Stimulated activated CD8-positive, alpha-beta memory T cell treated with anti-CD3 and anti-CD28 coated beads, Interleukin-12 subunit alpha, Interleukin-12 subunit beta, amount 100 ng/mL, for 4 hours (primary cell): ENCODE measurements at regions not wholly inside any gene's neighbourhood (a gene's known extent, or its start where the extent isn't known, plus 50 kb on each side); places are given as distances from the start of the nearest gene placed in this dataset.

ENCODE experiments used
- DNase-seq: peaks from one replicate; pipeline ENCODE4 v3.0.0-alpha.2; 2020; ENCODE audit warnings: low read depth

DNA sequence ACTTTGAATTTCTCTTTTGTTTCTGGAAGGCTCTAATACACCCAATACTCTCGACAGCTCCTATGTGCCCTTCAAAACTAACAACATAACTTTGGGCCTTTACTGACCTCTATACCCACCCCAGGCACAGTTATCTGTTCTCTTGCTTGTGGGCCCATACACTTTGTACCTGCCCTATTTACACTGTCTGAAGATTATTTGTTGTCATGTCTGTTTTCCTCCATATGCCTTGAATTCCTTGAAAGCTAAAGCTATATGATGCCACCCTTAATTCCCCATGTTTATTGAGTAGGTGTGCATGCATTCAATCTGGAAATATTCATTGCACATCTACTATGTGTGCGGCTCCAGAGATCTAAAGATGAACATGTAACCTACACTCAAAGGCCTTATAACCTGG is 267.6 kb downstream of the PLPP3 start:
- DNase-seq = no peak

DNA sequence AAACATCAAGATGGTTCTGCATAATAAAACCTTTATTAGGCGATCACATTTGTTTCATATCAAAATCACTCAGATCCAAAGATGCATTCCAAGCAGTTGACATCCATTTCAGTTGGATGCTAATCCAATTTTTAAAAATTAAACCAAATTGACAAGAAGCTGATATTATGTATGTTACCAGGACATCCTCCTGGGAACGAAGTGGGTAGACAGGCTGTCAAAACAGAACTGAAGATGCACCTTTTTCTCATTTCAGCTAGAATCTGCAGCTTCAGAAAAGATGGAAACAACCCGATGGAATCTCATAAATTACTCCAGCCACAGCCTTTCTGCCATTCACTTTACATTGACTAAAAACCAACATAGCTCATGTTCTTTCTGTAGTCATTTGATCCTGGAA is 268.4 kb downstream of the PLPP3 start:
- no peak for DNase-seq

DNA sequence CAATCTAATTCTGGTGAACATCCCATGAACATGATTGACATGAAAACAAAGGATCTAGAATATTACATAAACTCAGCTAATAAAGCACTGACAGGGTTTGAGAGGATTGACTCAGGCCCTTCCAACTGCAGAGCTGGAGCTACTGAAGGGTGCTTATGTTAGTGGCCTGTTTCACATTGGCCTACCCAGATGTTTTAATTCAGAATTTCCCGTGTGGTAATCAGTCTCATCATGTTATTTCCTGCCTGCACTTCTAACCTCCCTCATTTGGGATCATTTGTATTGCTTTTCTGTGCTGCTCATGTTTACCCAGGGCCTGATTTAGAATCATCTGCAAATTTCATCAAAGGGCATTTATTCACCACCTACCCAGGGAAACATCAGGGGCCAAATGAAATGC is 270.3 kb downstream of the PLPP3 start:
- no peak for DNase-seq

DNA sequence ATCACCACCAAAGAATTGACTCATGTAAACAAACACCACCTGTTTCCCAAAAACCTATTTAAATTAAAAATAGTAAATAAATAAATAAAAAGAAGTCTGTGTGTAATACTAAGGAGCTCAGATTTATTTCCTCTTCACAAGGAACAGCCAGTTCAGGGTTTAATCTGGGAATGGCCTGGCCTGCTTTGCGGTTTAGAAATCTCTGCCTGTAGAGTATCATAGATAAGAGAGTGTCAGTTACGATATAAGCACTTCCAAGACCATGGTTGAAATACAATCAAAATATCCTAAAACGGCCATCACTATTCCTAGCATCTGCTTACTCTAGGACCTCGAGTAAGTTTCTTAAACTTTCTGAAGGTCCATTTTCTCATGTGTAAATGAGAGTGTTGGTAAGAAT is 274.4 kb downstream of the PLPP3 start:
- no peak for DNase-seq

DNA sequence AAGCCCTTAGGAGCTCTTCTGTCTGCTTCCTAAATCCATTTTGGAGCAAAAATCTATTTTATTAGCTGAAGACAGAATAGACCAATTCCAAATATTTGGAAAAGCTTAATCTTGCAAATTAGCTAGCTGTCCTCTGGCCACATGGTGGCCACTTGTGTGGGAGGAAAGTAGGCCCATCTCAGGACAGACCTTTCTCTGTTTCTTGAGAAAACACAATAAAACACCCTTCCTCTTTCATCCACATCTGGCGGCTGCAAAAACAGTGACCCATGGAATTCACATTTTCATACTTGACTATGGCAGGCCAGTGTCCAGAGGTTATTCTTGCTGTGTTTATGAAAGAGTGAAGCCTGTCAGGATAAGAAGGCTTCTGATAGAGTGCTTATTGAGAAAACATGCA is 275.6 kb downstream of the PLPP3 start:
- no peak for DNase-seq

DNA sequence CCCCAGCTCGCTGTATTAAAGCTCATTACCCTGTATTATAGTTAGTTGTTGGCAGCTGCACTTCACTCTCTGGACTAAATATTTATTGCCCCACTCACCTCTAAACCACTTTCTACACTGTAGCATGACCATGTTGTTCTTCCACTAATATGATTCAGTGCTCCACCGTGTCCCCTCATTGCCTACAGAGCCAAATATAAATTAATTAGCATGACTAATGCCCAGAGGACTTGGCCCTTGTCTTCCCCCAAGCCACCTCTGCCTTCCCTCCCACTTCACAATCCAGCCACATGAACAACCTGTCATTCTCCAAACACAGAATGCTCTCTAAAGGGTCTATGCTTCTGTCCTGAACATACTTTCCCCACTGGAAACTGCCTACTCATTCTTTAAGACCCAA is 276.5 kb downstream of the PLPP3 start:
- no peak for DNase-seq

DNA sequence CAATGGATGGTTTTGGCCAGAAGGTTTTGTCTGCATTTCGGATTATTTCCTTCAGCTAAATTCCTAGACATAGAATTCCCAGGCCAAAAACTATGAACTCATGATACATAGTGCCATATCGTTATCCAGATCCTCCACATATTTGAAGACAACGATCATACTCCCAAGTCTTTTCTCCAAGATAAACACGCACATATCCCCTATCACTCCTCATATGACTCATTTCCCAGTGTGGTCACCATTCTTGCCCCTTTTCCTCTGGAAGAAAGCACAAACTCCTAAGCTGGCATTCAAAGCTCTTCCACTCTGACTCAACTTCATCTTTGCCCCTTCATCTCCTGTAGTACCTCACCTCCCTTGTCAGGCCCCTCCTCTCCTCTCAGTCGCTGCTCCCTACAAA is 277.6 kb downstream of the PLPP3 start:
- no peak for DNase-seq

DNA sequence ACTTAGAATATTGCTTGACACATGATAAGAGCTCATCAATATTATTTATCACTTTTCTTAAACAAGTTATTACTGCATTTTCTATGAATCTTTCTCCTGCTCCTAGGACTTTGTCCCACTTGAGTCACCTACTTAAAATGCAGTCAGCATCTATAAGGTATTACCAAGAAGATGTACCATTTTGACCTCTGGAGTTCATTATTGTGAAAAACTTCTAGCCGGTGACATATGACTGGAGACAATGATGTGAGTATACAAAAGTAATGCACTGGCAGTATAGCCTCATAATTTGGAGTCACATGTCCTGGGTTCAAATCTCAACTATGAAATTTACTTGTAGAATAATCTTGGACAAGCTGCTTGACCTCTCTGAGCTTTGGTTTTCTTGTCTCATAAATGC is 278.5 kb downstream of the PLPP3 start:
- DNase-seq = no peak

DNA sequence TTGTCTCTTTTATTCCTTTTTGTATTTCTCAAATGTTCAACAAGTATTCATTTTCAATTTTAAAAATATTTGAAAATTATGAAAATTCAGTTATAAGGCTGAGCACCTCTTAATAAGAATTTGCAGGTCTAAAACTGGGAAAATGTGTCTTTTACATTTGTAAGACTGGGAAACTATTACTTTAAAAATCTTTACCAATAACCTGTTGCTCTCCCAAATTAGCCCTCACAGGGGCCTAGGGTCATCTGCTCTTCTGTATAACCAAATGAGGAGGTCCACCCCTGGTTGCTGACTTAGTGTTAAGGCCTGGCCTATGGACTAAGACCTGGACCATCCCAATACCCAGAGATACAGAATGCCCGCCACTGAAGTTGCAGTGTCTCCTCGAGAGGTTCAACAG is 280.5 kb downstream of the PLPP3 start:
- no peak for DNase-seq

DNA sequence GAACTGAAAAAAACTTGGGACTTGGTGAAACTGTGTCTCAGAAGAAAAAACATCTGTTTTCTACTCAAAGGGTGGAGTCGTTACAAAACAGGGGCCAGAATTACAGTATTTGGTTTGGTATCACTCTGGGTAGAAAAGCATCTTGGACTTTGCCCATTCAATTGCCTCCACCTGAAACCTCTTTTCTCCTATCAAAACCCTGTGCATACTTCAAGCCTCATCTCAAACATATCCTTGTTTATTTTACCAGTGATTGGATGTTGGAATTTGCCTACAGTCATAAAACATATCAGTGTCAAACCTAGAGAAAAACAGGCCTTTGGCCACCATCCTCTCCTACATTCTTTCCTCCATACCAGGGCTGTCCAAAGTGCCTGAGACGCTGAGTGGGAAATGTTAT is 281.5 kb downstream of the PLPP3 start:
- DNase-seq = no peak

DNA sequence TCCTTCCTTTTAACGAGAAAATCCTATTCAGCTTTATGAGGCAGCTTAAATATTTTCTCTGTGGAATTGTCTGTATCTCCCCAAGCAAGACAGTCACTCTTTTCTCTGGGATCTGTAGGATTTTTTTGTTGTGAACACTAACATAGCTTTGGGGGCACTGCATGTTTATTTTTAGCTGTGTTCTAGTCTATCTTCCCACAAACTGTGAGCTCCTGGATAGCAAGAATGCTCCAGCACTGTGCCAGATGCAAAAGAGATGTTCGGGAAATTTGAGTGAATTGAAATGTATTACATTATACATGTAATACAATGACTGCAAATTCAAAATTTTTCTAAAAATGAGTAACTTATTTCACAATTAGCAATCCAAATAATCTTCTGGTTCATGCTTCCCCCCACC is 282.2 kb downstream of the PLPP3 start:
- no peak for DNase-seq

DNA sequence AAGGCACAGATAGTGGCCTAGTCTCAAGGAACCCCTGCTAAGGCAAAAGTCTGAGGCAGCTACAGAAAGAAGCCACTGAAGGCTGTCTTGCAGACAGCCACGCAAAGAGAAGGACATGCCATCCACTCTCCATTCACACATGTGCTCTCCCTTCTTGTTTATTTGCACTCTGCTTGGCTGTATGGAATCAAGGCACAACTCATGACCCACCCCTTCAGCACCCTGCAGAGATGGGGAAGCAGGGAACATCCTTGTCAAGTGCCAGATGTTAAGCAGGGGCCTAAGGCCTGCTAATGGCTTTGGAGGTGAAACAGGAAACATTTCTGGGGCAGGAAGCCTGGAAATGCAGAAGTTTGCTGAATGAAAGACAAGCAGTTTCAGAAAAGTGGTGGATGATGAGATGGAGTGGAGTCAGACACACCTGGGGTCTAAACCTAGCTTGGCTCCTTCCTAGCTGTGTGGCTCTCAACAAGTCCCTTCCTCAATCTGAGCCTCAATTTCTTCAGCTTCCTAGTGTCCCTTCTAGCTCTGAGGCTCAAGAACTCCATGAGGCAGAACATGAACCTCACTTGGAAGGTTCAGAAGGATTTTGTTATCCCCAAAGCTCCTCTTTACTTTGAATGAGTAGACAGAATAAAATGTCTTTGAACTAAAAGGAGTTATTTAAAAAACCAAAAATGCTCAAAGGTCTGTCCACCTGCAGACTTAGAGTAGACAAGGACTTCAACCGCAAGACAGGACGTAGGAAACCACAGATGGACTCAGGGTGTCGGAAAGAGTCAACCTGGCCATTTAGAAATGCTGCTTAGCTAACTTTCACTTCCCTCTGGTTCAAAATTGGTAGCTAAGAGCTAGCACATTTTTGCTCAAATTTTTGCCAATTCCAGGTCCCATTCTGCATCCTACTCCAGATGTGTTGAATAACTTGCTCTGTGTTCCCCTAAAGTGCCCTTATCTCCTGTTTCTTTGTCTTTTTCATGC is 283.1 kb downstream of the PLPP3 start:
- DNase-seq = no peak

DNA sequence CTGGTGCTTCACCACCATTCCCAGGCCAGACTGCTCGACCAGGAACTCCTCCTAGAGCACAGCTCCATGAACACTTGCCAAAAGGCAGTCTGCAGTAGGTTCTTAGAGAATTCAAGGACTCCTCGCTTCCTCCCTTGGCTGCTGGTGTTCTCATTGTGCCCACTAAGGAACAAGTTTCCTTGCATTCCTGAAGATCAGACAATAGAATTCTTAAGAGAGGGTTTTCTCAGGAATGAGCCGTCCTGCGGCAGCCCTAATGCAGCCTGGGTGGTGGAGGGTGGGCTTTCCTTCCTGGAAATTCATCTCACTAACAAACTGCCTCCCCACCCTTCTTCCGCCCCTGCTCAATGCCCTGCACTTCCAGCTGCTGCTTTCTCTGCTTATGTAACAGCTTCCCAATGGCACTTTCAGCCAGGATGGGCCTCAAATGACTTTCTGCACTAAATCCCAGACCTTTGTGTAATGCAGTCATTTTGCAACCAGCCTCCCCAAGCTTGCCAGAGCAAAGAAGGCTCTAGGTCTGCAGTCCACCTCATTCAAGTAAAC is 287.9 kb downstream of the PLPP3 start:
- DNase-seq = no peak

DNA sequence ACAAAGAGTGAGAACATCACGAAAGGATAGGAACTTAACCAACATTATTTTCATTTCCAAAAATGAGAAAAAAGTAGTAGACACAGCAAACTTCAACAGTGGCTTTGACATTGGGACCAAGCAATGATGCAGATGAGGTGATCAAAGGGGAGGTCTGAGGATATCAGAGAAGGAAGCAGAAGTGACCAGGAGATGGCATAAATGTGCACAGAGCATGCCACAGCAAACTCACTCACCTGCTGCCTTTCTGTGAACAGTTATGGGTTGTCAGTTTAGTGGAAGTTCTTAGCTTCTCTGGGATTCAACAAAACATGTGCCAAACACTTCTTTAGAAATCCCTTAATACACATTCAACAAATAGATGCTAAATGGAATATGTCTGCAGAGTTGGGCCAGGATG is 290.1 kb downstream of the PLPP3 start:
- DNase-seq = no peak

DNA sequence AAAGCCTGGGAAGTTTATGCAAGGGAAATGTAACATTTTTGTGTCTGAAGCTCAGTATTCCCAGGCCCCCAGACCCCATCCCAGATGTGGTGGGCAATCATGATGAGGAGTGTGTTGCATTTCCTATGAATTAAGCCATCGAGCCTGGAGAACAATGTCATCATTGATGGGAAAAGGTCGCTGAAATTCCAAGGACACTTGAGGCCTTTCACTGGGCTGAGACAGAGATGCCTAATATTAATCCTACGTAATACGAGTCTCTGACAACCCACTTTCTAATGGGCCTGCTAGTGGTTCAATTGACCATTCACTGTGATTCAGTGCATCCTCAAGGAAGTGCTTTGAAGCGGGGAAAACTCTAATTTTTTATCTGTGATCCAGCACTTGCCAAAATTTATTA is 291.6 kb downstream of the PLPP3 start:
- DNase-seq = no peak

DNA sequence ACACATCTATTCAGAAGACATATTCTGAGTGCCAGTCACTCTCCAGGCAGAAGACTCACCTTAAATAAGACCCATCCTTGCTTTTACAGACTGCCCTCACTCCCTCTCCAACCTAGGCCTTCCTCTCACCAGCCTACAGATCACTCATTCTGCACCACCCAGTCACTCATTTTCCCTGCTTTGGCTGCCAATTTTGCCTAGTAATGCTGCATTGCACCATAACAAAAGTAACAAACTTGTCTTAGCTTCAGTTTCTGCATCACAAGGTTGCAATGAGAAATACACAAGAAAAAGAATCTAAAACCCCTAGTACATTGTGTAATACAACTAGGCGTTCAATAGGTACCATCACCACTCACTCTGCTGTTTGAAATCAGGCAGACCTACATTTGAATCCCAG is 292.4 kb downstream of the PLPP3 start:
- DNase-seq = no peak

DNA sequence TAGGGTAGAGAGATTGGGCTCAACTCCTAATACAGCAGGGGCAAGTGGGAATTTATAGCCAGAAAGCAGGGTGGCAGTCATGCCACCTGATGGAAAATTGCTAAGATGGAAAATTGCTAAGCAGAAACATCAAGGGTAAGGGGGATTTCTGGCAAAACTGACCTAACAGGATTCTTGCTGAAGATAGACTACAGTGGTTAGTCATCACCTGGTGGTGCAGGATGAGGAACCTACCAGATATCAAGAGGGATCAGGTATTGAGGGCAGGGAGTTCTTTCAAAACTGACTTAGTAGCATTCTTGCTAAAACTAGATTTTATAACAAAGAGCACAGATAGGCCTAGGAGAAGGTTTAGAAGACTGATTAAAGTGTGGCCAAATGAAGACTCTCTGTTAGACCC is 292.9 kb downstream of the PLPP3 start:
- DNase-seq = no peak

DNA sequence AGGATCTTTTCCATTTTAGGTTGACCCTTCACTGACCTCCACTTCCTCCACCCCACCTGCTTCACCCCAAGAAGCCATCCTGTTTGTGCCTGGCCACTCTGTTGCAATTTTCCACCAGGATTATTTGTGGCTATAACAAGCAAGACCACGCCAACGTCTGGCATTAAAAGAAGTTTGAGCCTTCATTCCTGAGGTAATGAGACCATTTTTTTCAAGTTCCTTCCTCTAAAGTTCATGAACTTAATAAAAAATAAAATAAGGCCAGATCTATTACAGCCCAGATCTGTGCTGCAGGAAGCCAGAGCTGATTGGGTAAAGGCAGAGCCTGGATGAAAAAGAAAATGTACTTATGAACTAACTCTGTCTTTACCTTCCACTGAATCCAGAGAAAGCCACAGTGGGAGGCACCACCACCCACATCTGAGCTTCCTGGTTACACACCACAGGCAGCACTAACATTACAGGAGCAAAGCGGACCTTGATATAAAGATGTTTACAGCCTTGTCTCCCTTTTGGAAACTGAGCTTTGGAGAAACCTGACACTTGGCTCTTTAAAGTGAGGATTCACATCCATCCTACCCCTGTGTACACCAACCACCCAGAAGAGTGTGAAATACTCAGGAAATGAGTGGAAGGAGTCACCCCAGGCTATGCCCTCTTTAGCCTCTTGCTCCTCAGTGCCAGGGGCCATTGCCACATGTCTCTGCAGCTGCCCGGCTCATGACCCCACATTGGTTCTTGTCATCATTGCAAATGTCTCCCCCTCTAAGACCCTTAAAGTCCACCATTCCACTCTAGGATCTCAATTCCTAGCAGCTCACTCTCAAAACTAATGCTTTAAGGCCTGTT is 293.6 kb downstream of the PLPP3 start:
- no peak for DNase-seq

DNA sequence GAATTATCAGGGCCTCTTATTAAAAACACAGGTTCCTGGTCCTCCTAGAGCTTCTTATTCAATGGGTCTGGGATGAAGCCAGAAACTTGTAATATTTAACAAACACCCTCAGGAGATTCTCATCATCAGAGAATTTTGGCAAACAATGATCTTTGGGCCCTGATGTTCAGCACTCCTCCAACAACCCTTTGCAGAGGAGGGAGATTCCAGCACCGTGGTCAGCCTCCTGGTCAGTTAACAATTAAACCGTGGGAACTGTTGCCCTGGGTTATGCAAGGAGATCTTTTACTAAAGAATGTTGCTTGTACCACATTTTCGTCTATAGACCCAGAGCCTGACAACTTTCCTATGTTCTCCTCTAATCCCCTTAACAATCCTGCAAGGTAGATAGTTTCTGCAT is 294.4 kb downstream of the PLPP3 start:
- DNase-seq = no peak

DNA sequence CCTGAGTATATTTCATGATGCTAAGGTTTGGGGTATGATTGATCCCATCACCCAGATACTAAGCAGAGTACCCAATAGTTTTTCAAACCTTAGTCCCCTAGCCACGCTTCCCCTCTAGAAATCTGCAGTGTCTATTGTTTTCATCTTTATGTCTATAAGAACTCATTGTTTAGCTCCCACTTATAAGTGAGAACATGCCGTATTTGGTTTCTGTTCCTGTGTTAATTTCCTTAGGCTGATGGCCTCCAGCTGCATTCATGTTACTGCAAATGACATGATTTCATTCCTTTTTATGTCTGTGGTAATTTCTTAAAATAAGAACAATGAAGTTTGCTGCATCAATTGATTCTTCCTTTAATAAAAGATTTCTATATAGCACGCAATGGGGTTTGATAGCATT is 301.3 kb downstream of the PLPP3 start:
- no peak for DNase-seq

DNA sequence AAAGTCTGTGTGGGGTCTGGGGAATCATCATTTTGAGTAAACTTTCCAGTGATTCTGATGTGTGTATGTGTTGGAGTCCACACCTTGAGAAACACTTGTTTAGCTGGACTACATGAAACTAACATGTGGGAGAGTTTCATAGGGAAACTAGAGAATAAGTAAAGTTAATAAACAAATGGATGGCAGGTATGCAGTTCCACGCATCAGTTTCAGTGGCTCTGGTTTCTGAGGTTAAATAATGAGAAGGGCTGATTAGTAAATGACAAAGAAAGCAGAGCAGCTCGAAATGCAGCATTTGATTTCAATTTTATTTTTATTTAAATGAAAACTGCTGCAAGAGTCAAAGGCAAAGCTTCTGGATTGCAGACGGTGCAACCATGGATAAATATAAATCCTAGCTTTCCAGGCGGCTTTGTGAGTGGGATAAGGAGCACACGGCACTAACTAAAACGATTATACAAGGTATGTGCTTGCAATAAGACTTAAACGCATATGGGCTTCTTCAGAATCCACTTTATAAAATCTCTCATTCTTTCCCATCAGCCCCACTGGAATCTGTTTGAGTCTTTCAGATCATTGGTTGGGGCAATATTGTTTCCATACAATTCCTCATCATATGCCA is 310.7 kb downstream of the PLPP3 start:
- no peak for DNase-seq

DNA sequence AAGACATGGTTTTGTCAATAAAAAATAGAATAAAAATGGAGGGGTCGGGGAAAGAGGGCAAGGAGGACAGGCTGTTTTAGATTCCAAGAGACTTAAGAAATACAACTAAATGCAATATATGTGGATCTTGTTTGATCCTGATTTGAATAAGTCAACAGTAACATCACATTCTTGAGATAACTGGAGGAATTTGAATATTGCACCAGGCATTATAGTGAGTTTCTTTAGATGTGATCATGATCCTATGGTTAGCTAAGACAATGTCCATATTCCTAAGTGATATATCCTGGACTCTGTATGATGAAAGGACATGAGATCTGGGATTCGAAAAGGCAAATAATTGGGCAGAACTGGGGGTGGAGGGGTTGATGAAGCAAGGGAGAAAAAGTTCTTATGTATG is 311.8 kb downstream of the PLPP3 start:
- no peak for DNase-seq

DNA sequence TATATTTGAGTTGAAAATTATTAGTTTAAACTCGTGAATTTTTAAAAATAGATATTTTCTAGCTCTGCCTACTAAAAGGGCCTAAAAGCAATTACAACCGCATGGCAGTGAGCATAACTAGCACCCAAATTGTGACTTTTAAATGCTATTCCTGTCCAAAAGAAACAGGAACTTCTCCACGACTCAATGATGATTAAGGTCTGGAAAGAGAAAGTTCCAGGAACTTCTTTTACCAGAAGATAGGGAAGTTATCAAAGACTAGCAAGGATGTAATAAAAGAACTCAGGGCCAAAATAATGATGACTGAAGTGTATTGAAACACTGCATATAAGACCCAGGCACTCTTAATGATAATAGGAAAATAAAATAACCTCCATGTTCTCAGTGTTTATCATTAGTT is 313.0 kb downstream of the PLPP3 start:
- DNase-seq = no peak
